ENCODE measurements at regions not wholly inside any gene's neighbourhood (a gene's known extent, or its start where the extent isn't known, plus 50 kb on each side); places are given as distances from the start of the nearest gene placed in this dataset.

GRCh38 chr20:57059055-57059596, 207.3 kb downstream of the BMP7 start:
- Histone ChIP-seq H4K20me1 (ENCODE audit: insufficient read depth, low read length) (no peaks in the 10 kb centered on the region), H3K4me1 (ENCODE audit: insufficient read depth, low read length, severe bottlenecking) (peaks cover 5% of the 10 kb centered on the region), H2AFZ (ENCODE audit: low read length) (no peak overlapping the region), H3K36me3 (ENCODE audit: insufficient read depth, low read length) (no peaks in the 10 kb centered on the region), H3K4me3 (ENCODE audit: low read depth, low read length, poor library complexity, severe bottlenecking) (no peak overlapping the region), H3K9me2 (ENCODE audit: low read depth, low read length) (no peaks in the 10 kb centered on the region), H3K79me2 (ENCODE audit: insufficient read depth, low read length) (no peaks in the 10 kb centered on the region), H3K9me3 (ENCODE audit: low read length) (no peaks in the 10 kb centered on the region), H3F3A (ENCODE audit: insufficient read depth, low read length) (no peaks in the 10 kb centered on the region), H3K27ac (ENCODE audit: low read depth, low read length, poor library complexity, severe bottlenecking) (no peak overlapping the region), H3K9ac (ENCODE audit: low read length) (no peak overlapping the region), H3K4me2 (ENCODE audit: low read length) (no peak overlapping the region), H3K27me3 (ENCODE audit: insufficient read depth, low read length) (0 out of 2 replicates have a peak, but pooled peaks cover 6% of the 10 kb centered on the region)
- TF ChIP-seq EZH2 (IDR thresholded peaks at IDR 0.05; ENCODE audit: borderline replicate concordance, low read length) = no peak
- no peak for TF ChIP-seq CTCF (IDR thresholded peaks at IDR 0.05; ENCODE audit: low read length)

GRCh38 chr20:57060407-57061050, 205.9 kb downstream of the BMP7 start:
- Histone ChIP-seq H3K36me3 (ENCODE audit: insufficient read depth, low read length) (no peaks in the 10 kb centered on the region), H3K9ac (ENCODE audit: low read length) (no peak overlapping the region), H3K4me2 (ENCODE audit: low read length) (no peak overlapping the region), H3K27me3 (ENCODE audit: insufficient read depth, low read length) (0 out of 2 replicates have a peak, but pooled peaks cover 6% of the 10 kb centered on the region), H3K27ac (ENCODE audit: low read depth, low read length, poor library complexity, severe bottlenecking) (no peak overlapping the region), H4K20me1 (ENCODE audit: insufficient read depth, low read length) (no peaks in the 10 kb centered on the region), H3K9me2 (ENCODE audit: low read depth, low read length) (no peaks in the 10 kb centered on the region), H3K79me2 (ENCODE audit: insufficient read depth, low read length) (no peaks in the 10 kb centered on the region), H2AFZ (ENCODE audit: low read length) (no peak overlapping the region), H3K9me3 (ENCODE audit: low read length) (no peaks in the 10 kb centered on the region), H3F3A (ENCODE audit: insufficient read depth, low read length) (no peaks in the 10 kb centered on the region), H3K4me1 (ENCODE audit: insufficient read depth, low read length, severe bottlenecking) (no peaks in the 10 kb centered on the region), H3K4me3 (ENCODE audit: low read depth, low read length, poor library complexity, severe bottlenecking) (no peak overlapping the region)
- TF ChIP-seq EZH2 (IDR thresholded peaks at IDR 0.05; ENCODE audit: borderline replicate concordance, low read length) (no peak), CTCF (IDR thresholded peaks at IDR 0.05; ENCODE audit: low read length) (no peak)

GRCh38 chr20:57061051-57061900, 205.2 kb downstream of the BMP7 start:
- 0 out of 2 replicates have a peak, but pooled peaks cover 6% of the 10 kb centered on the region for H3K27me3 ChIP-seq (ENCODE audit: insufficient read depth, low read length)
- H3K36me3 ChIP-seq (ENCODE audit: insufficient read depth, low read length) = no peaks in the 10 kb centered on the region
- H3K9ac ChIP-seq (ENCODE audit: low read length) = no peak overlapping the region
- H3K79me2 ChIP-seq (ENCODE audit: insufficient read depth, low read length) = no peaks in the 10 kb centered on the region
- H3K4me2 ChIP-seq (ENCODE audit: low read length) = no peak overlapping the region
- no peaks in the 10 kb centered on the region for H3K4me1 ChIP-seq (ENCODE audit: insufficient read depth, low read length, severe bottlenecking)
- TF ChIP-seq CTCF (IDR thresholded peaks at IDR 0.05; ENCODE audit: low read length) (peak; percentile 25; the same call in 1 of the 2 replicates), EZH2 (IDR thresholded peaks at IDR 0.05; ENCODE audit: borderline replicate concordance, low read length) (no peak)
- no peaks in the 10 kb centered on the region for H3K9me3 ChIP-seq (ENCODE audit: low read length)
- H2AFZ ChIP-seq (ENCODE audit: low read length) = no peak overlapping the region
- no peaks in the 10 kb centered on the region for H3K9me2 ChIP-seq (ENCODE audit: low read depth, low read length)
- H3F3A ChIP-seq (ENCODE audit: insufficient read depth, low read length) = no peaks in the 10 kb centered on the region
- no peak overlapping the region for H3K27ac ChIP-seq (ENCODE audit: low read depth, low read length, poor library complexity, severe bottlenecking)
- H3K4me3 ChIP-seq (ENCODE audit: low read depth, low read length, poor library complexity, severe bottlenecking) = no peak overlapping the region
- H4K20me1 ChIP-seq (ENCODE audit: insufficient read depth, low read length) = no peaks in the 10 kb centered on the region
